ENCODE measurements at regions not wholly inside any gene's neighbourhood (a gene's known extent, or its start where the extent isn't known, plus 50 kb on each side); places are given as distances from the start of the nearest gene placed in this dataset.
"Not testable (repeated sequence)": the region's sequence is repeated elsewhere in the genome, so short reads cannot be mapped to it uniquely, and the experiment has no call there.

DNA sequence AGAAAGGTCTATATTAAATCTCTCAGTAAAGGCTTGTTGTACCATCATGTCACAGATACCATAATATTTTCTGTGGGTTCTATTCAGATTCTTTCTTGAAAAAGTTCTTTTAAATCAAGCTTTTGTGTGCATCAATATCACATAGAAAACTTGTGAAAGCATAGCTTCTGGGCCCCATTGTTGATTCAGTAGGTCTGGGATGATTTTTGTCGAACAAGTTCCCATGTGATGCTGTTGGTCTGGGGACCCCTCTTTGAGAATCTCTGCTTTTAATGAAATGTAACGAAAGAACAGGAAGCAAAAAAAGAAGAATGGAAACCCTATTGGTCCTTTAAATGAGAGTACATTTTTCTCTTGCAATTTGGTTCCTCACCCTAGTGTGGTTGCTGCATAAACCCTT is 597.7 kb upstream of the CITED2 start:
- no peaks in the 10 kb centered on the region for H3K9me3 Mint-ChIP-seq
- H3K4me3 Mint-ChIP-seq: no peak overlapping the region
- H3K27ac Mint-ChIP-seq: no peak overlapping the region
- no peaks in the 10 kb centered on the region for H3K36me3 Mint-ChIP-seq
- peaks cover 6% of the 10 kb centered on the region for H3K4me1 Mint-ChIP-seq
- ATAC-seq (no peak), DNase-seq (ENCODE audit: low spot score in 2 of 2) (no peak)

DNA sequence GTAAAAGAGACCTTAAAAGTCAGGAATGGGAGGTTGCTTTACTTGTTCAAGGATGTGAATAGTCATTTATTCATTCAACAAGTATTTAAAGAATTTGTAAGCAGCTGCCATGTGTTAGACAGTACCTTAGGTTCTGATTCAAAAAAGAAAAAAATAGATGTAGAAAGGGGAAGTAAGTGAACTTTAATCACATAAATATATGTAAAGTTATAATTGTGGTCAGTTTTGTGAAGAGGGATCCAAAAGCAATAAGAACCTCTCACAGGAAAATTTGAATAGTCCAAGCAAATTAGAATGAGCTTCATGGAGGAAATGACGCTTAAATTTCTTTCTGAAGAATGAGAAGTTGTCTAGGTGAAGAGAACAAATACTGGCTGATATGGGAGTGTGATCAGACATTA is 596.1 kb upstream of the CITED2 start:
- Mint-ChIP-seq H3K9me3 (no peaks in the 10 kb centered on the region), H3K36me3 (no peaks in the 10 kb centered on the region), H3K4me3 (no peak overlapping the region), H3K4me1 (peaks cover 1% of the 10 kb centered on the region), H3K27ac (no peak overlapping the region)
- no peak for DNase-seq (ENCODE audit: low spot score in 2 of 2)
- no peak for ATAC-seq

DNA sequence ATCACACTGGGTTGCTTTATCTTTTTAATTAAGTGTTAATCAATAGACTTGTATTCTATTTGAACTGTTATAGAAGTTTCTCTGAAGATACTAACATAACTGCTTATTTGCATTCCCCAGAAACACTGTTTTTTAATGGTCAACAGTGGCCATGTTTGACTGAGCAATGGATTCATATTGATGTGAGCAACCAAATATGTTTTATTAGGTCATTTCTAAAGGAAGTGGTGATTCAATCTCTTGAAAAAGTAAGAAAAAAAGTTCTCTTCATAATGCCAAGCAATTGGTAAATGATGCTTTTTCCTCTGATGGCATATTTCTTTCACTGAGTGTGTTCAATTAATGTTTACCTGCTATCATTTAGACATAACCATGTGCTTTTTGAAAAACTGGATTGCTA is 593.0 kb upstream of the CITED2 start:
- no peak for ATAC-seq
- Mint-ChIP-seq H3K36me3 (no peaks in the 10 kb centered on the region), H3K4me1 (no peaks in the 10 kb centered on the region), H3K4me3 (no peak overlapping the region), H3K9me3 (no peaks in the 10 kb centered on the region), H3K27ac (no peak overlapping the region)
- no peak for DNase-seq (ENCODE audit: low spot score in 2 of 2)

DNA sequence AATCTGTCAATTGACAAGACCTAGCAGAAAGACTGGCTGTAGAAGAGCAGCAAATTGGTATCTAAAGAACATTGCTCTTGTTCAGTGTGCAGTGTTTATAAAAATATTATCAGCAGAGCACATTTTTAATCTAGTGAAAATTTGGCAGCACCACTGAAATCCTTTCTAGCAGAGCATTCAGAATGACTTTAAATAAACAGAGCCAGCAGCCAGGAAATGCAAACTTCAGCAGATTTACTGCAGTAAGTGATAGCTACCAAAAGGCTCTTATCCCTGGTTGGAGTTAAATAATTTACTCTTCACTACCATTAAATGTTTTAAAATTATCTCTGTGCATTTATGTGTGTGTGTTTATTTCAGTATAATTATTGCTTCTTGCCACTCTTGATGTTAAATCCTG is 590.9 kb upstream of the CITED2 start:
- no peaks in the 10 kb centered on the region for H3K36me3 Mint-ChIP-seq
- ATAC-seq: no peak
- no peak overlapping the region for H3K4me3 Mint-ChIP-seq
- no peak for DNase-seq (ENCODE audit: low spot score in 2 of 2)
- H3K9me3 Mint-ChIP-seq: no peaks in the 10 kb centered on the region
- H3K27ac Mint-ChIP-seq: no peak overlapping the region
- no peaks in the 10 kb centered on the region for H3K4me1 Mint-ChIP-seq

DNA sequence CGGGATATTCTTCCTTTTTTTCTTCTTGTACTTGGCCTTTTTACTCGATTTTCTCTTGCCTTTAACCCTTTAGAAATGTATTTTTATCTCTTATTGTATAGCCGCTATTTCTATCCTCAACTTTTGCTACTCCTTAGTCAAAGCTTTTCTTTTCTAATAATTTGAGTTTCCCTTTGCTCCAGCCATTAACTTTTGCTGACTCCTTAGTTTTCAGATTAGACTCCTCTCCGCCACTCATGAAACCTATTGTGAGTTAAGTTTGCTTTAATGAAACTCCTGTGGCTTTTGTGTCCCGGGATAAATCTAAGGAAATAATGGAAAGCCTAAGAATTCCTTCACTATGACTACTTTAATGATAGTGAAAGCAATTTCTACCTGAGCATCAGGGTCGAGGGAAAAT is 590.3 kb upstream of the CITED2 start:
- Mint-ChIP-seq H3K4me1 (no peaks in the 10 kb centered on the region), H3K4me3 (no peak overlapping the region), H3K36me3 (no peaks in the 10 kb centered on the region), H3K27ac (no peak overlapping the region), H3K9me3 (no peaks in the 10 kb centered on the region)
- no peak for ATAC-seq
- no peak for DNase-seq (ENCODE audit: low spot score in 2 of 2)

DNA sequence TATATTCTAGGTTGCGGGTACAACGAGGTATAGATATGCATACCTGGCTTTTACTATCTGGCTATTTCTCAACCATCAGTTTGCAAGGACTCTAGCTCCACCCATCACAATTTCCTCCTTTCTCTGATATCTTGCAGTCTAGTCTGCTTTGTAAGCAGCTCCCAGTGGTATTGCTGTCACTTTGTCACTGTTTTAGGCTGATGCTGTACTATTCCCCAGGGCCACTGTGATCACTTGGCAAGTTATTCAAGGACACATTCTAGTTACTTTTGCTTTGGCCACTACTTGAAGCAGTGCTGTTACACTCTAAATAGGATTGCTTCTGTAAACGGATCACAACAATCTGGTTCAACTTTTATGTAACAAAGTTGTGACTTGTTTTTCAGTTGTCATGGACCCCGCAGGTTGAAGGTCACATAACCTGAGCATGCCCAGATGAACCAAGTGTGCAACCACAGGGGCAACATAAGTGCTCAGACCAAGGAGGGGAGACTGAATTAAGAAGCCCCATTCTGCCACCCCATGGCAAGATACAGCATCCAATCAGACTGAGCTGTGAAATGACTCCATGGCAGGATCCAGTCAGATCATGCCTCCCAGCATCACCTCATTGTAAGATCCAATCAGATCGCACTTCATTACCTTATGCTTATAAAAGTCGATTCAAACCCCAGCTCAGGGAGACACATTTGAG is 588.4 kb upstream of the CITED2 start:
- Mint-ChIP-seq H3K9me3 (no peaks in the 10 kb centered on the region), H3K4me3 (no peak overlapping the region), H3K4me1 (no peaks in the 10 kb centered on the region), H3K27ac (no peak overlapping the region), H3K36me3 (no peaks in the 10 kb centered on the region)
- ATAC-seq (peak; percentile 36), DNase-seq (ENCODE audit: low spot score in 2 of 2) (no peak)

DNA sequence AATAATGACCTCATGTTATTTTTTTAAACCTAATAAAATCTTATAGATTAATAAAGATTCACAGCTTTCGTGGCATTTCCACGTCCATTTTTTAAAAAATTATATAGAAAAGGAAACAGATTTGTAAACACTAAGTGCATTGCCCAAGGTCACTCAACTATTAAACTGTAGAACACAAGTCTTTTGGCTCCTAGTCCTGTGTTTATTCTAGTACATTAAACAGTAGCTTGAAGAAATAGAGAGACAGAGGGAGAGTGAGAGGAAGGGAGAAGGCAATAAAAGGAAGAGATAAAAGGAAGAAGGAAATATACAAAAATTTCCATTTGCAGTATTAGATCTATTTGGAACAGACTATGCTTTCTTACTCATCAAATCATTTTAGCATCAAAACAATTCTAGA is 586.7 kb upstream of the CITED2 start:
- H3K27ac Mint-ChIP-seq: no peak overlapping the region
- DNase-seq (ENCODE audit: low spot score in 2 of 2) (no peak), ATAC-seq (no peak)
- H3K4me3 Mint-ChIP-seq: no peak overlapping the region
- H3K4me1 Mint-ChIP-seq: no peaks in the 10 kb centered on the region
- no peaks in the 10 kb centered on the region for H3K9me3 Mint-ChIP-seq
- no peaks in the 10 kb centered on the region for H3K36me3 Mint-ChIP-seq

DNA sequence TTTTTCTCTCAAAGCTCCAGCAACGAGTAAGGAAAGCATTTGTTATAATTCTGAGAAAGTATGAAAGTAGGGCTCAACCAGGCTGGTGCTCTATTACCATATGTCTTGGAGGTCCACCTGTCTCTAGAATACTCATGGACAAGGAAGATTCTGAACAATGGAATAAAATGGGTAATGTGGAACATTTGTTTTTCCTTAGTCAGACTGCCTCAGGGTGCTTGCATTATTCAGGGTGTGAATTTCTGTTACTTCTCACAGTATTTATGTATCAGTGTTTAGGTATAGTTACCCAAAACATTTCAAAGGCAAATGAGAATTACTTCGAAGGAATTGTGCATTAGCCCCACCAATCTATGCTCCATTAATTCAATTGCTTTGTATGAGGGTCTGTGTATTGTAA is 586.2 kb upstream of the CITED2 start:
- H3K36me3 Mint-ChIP-seq: no peaks in the 10 kb centered on the region
- no peaks in the 10 kb centered on the region for H3K4me1 Mint-ChIP-seq
- ATAC-seq (no peak), DNase-seq (ENCODE audit: low spot score in 2 of 2) (no peak)
- H3K4me3 Mint-ChIP-seq: no peak overlapping the region
- no peak overlapping the region for H3K27ac Mint-ChIP-seq
- H3K9me3 Mint-ChIP-seq: no peaks in the 10 kb centered on the region

DNA sequence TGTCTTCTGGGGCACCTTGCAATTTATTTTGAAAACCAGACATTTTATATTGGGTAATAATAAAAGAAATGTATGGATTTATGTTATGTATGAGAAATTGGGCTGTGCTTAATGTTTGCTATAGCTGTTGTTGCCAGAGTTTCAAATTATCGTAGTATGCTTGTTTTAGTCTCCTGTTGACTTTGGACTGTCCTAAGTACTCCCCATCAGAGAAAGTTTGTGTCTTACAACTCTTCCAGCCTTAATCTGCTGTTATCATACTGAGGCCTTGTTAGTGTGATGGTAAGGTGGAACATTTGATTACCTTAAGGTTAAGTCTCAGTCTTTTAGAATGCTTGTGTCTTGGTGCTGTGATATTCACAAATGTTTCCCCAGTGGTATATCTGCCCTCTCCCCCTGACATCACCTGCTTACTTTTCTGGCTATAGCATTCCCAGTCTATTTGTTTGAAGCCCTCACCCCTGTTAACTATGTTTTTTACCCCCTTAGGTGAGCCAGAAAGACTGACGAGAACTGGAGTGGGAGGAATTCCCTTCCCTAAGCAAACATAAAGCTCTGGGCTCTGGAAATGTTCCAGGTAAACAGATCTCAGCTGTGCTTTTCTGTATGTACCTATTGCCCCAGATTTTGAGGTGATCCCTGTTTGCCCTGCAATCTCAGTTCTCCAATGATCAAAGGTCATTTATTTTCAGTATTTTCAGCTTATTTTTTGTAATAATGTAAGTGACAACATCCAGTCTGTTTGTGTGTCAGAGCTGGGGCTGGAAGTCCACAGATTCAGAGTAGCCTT is 581.1 kb upstream of the CITED2 start:
- Mint-ChIP-seq H3K4me1 (no peaks in the 10 kb centered on the region), H3K27ac (no peak overlapping the region), H3K9me3 (no peaks in the 10 kb centered on the region), H3K36me3 (no peaks in the 10 kb centered on the region), H3K4me3 (no peak overlapping the region)
- DNase-seq (ENCODE audit: low spot score in 2 of 2): no peak
- no peak for ATAC-seq

DNA sequence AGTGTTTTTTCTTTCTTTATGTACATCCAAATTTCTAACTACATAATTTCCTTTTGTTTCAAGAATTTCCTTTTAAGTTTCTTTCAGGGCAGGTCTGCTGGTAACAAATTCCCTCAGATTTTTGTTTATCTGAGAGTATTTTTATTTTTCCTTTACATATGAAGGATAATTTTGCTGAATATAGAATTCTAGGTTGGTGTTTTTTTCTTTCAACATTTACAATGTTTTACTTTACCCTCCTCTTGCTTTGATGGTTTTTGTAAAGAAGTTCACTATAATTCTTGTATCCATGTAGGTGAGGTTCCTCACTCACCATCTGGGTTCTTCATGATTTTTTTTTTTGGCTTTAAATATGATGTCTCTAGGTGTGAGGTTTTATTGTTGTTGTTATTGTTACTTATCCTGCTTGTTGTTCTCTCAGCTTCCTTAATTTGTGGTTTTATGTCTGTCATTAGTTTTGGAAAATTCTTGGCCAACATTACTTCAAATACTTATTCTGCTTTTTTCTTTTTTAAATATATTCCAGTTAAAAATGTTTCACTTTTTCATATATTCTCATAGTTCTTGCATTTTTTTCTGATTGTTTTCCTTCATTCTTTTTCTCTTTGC is 580.1 kb upstream of the CITED2 start:
- no peak overlapping the region for H3K4me3 Mint-ChIP-seq
- H3K27ac Mint-ChIP-seq: no peak overlapping the region
- ATAC-seq (no peak), DNase-seq (ENCODE audit: low spot score in 2 of 2) (no peak)
- no peaks in the 10 kb centered on the region for H3K4me1 Mint-ChIP-seq
- H3K36me3 Mint-ChIP-seq: no peaks in the 10 kb centered on the region
- H3K9me3 Mint-ChIP-seq: no peaks in the 10 kb centered on the region

DNA sequence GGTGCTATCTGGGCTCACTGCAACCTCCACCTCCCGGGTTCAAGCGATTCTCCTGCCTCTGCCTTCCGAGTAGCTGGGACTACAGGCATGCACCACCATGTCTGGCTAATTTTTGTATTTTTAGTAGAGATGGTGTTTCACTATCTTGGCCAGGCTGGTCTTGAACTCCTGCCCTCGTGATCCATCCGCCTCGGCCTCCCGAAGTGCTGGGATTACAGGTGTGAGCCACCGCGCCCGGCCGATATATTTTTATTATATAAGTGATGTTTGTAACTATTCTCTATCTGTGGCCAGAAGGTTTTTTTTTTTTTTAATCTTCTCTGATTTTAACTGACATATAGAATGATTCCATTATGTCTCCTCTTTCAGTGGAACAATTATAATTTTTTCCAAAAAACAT is 579.3 kb upstream of the CITED2 start:
- not testable (repeated sequence) for H3K36me3 Mint-ChIP-seq; ATAC-seq; H3K4me1 Mint-ChIP-seq; H3K4me3 Mint-ChIP-seq; DNase-seq (ENCODE audit: low spot score in 2 of 2); H3K27ac Mint-ChIP-seq; H3K9me3 Mint-ChIP-seq

DNA sequence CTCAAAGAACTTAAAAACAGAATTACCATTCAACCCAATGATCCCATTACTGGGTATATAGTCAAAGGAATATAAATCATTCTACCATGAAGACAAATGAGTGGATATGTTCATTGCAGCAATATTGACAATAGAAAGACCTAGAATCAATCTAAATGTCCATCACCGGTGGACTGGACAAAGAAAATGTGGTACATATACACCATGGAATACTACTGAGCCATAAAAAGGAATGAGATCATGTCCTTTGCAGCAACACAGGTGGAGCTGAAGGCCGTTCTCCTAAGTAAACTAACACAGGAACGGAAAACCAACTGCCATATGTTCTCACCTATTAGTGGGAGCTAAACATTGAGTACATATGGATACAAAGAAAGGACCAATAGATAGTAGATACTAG is 576.7 kb upstream of the CITED2 start:
- H3K27ac Mint-ChIP-seq: no peak overlapping the region
- H3K9me3 Mint-ChIP-seq: no peaks in the 10 kb centered on the region
- DNase-seq (ENCODE audit: low spot score in 2 of 2) (no peak), ATAC-seq (no peak)
- no peak overlapping the region for H3K4me3 Mint-ChIP-seq
- no peaks in the 10 kb centered on the region for H3K4me1 Mint-ChIP-seq
- H3K36me3 Mint-ChIP-seq: no peaks in the 10 kb centered on the region

DNA sequence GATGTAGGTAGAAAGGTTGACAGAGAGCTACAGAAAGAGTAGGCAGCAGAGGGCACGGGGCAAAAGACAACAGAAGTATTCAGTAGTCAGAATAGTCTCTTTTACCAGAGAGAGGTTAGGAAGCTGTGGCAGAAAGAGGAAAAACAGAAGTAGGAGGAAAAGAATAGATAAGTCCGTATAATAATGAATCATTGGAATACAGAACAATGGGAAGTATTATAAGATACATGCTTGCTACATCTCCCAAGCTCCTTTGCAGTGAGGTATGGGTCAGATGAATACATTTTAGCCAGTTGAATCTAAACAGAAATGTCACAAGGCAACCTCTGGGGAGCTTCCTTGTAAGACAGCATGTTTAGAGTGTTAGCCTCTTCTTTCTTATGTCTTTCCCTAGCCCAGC is 570.5 kb upstream of the CITED2 start:
- DNase-seq (ENCODE audit: low spot score in 2 of 2) (no peak), ATAC-seq (no peak)
- no peaks in the 10 kb centered on the region for H3K36me3 Mint-ChIP-seq
- H3K4me3 Mint-ChIP-seq: no peak overlapping the region
- H3K27ac Mint-ChIP-seq: no peak overlapping the region
- H3K9me3 Mint-ChIP-seq: no peaks in the 10 kb centered on the region
- H3K4me1 Mint-ChIP-seq: no peaks in the 10 kb centered on the region

DNA sequence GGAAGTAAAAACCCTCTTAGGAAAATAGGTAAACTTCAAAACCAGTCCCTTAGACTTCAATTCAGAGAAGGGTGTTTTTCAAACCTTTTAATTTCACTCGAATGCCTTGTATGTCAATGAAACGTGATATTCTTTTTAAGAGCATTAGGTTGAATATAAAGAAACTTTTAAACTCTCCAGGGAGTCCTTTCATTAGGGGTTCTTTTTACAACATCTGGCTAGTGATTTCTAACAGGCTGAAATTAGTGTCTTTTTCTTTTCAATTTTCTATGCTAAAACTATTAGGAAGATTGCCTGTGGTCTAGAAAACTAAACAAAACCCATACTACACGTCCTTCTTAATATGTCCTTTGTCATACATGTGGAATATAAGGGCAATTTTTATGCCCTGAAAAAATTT is 569.7 kb upstream of the CITED2 start:
- H3K27ac Mint-ChIP-seq: no peak overlapping the region
- no peaks in the 10 kb centered on the region for H3K4me1 Mint-ChIP-seq
- H3K9me3 Mint-ChIP-seq: no peaks in the 10 kb centered on the region
- H3K36me3 Mint-ChIP-seq: no peaks in the 10 kb centered on the region
- DNase-seq (ENCODE audit: low spot score in 2 of 2) (no peak), ATAC-seq (no peak)
- H3K4me3 Mint-ChIP-seq: no peak overlapping the region

DNA sequence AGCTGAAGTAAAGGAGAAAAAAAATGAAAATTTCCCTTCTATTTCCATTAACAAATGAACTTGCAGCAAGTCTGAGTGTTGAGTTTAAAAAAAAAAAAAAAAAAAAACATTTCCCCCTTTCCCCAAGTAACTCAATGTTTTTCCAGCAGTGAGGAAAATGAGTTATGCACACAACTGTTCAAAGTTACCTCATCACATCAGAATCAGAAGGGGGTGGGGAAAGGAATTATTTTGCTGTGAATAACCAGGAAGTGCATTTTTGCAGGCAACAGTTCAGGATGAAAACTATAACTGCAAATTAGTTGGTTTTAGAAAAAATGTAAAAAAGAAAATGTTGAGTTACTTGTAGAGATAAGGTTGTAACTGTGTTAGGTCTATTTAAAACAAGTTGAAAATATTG is 568.9 kb upstream of the CITED2 start:
- Mint-ChIP-seq H3K36me3 (no peaks in the 10 kb centered on the region), H3K4me1 (no peaks in the 10 kb centered on the region), H3K4me3 (no peak overlapping the region), H3K27ac (no peak overlapping the region), H3K9me3 (no peaks in the 10 kb centered on the region)
- DNase-seq (ENCODE audit: low spot score in 2 of 2): no peak
- no peak for ATAC-seq

DNA sequence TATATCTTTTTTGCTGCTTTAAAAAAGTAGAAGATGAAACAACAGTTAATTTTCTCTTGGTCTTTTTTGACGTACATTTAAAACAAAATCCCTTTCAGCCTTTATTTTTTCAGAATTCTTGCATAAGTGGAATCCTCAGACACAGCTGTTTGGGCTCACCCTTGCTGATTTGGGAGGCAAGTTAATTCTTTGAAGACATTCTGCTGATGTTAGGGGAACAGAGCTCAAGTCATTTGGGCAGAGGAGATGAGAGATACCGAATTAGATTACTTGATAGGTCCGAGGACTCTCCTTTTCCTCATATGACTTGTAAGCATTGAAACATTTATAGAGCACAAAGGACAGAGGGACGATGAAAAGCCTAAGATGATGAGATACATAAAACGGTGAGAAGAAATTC is 567.9 kb upstream of the CITED2 start:
- DNase-seq (ENCODE audit: low spot score in 2 of 2) (no peak), ATAC-seq (no peak)
- no peak overlapping the region for H3K4me3 Mint-ChIP-seq
- no peaks in the 10 kb centered on the region for H3K4me1 Mint-ChIP-seq
- no peaks in the 10 kb centered on the region for H3K36me3 Mint-ChIP-seq
- H3K9me3 Mint-ChIP-seq: no peaks in the 10 kb centered on the region
- no peak overlapping the region for H3K27ac Mint-ChIP-seq
